Mesothelial cell of epicardium (in vitro differentiated cells): ENCODE measurements at regions not wholly inside any gene's neighbourhood (a gene's known extent, or its start where the extent isn't known, plus 50 kb on each side); places are given as distances from the start of the nearest gene placed in this dataset.

Experiments used
- DNase-seq, 2 experiments: peaks; one replicate each; pipeline ENCODE4 v3.0.0; 2021; ENCODE audit warnings: low spot score in 2 of 2; ENCODE audit not compliant: unreplicated experiment in 2 of 2
- H3K27ac Mint-ChIP-seq: 2 replicates; pipeline ENCODE4 v1.8.0; 2021; ENCODE audit warnings: mixed read lengths
- H3K27me3 Mint-ChIP-seq: 2 replicates; pipeline ENCODE4 v1.8.0; 2021; ENCODE audit warnings: low read depth, mixed read lengths
- H3K36me3 Mint-ChIP-seq: 2 replicates; pipeline ENCODE4 v1.8.0; 2021; ENCODE audit warnings: mixed read lengths
- H3K4me1 Mint-ChIP-seq: 2 replicates; pipeline ENCODE4 v1.8.0; 2021; ENCODE audit warnings: mixed read lengths
- H3K4me3 Mint-ChIP-seq: 2 replicates; pipeline ENCODE4 v1.8.0; 2021; ENCODE audit warnings: mild to moderate bottlenecking, moderate library complexity, mixed read lengths
- H3K9me3 Mint-ChIP-seq: 2 replicates; pipeline ENCODE4 v1.8.0; 2021; ENCODE audit warnings: mixed read lengths
- TF ChIP-seq, protein P1 (sequence below): fragments of 200-600 bp; sonication (generic); IDR thresholded peaks from one replicate; pipeline ENCODE4 v1.5.0; 2021; ENCODE audit warnings: antibody characterized with exemption; ENCODE audit not compliant: unreplicated experiment

DNA sequence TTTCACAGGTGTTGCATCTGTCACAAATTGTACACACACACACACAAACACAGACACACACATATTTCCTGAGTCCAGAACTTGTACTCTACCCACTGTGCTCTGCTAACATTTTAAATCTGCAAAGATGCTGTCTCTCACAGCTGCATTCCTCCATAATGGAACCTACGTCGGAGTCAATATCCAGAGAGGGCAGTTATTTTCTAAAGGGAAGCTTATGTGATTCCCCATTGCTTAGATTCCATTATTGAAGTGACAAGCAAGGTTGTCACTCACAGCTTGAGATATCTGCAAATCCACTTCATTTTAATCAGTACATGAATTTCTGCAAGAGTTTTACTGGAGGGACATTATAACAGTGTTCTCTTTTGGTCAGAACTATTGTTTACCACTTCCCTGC, 992.4 kb downstream of the NSUN3 start:
- TF ChIP-seq, protein P1, sequence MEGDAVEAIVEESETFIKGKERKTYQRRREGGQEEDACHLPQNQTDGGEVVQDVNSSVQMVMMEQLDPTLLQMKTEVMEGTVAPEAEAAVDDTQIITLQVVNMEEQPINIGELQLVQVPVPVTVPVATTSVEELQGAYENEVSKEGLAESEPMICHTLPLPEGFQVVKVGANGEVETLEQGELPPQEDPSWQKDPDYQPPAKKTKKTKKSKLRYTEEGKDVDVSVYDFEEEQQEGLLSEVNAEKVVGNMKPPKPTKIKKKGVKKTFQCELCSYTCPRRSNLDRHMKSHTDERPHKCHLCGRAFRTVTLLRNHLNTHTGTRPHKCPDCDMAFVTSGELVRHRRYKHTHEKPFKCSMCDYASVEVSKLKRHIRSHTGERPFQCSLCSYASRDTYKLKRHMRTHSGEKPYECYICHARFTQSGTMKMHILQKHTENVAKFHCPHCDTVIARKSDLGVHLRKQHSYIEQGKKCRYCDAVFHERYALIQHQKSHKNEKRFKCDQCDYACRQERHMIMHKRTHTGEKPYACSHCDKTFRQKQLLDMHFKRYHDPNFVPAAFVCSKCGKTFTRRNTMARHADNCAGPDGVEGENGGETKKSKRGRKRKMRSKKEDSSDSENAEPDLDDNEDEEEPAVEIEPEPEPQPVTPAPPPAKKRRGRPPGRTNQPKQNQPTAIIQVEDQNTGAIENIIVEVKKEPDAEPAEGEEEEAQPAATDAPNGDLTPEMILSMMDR, result no peak
- DNase-seq, result no peak
- no peaks in the 10 kb centered on the region for H3K4me1 Mint-ChIP-seq
- peaks cover 13% of the 10 kb centered on the region for H3K9me3 Mint-ChIP-seq
- no peaks in the 10 kb centered on the region for H3K36me3 Mint-ChIP-seq
- H3K27me3 Mint-ChIP-seq, result no peaks in the 10 kb centered on the region
- no peak overlapping the region for H3K4me3 Mint-ChIP-seq
- H3K27ac Mint-ChIP-seq, result no peak overlapping the region

DNA sequence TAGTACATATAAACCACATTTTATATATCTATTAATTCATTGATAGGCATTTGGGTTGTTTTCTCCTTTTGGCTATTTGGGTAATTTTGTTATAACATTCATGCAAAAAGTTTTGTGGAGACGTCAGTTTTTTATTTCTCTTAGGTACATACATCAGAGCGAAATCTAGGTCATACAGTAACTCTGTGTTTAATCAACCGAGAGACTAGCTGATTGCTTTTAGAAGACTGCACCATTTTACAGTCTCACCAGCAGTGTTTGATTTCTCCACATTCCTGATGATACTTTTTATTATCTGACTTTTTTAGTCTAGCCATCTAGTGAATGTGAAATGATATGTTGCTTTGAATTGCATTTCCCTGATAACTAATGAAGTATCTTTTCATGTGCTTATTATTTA, 1019.3 kb downstream of the NSUN3 start:
- H3K4me3 Mint-ChIP-seq, result no peak overlapping the region
- no peaks in the 10 kb centered on the region for H3K27me3 Mint-ChIP-seq
- no peak overlapping the region for H3K27ac Mint-ChIP-seq
- TF ChIP-seq, protein P1, result no peak
- no peak for DNase-seq
- peaks cover 5% of the 10 kb centered on the region for H3K9me3 Mint-ChIP-seq
- peaks cover 9% of the 10 kb centered on the region for H3K4me1 Mint-ChIP-seq
- no peaks in the 10 kb centered on the region for H3K36me3 Mint-ChIP-seq

DNA sequence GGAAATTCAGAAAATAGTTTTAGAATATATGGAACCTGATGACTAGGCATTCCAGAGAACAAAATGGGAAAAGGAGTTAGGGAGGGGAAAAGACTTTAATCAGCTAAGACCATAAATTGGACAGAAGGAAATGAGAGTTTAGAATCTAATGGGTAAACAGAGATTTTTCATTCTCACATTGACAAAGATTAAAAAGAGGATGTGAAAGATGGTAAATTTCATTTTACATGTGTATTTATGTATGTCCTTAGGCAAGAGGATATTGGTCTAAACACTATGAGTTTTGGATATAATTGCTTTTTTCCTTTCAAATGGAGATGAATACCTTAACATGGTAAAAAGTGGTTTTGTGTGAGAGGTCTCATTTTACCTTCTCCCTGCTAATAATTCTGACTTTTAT, 1021.9 kb downstream of the NSUN3 start:
- no peak for DNase-seq
- H3K4me1 Mint-ChIP-seq, result peaks cover 6% of the 10 kb centered on the region
- H3K4me3 Mint-ChIP-seq, result no peak overlapping the region
- no peaks in the 10 kb centered on the region for H3K27me3 Mint-ChIP-seq
- no peaks in the 10 kb centered on the region for H3K36me3 Mint-ChIP-seq
- peaks cover 5% of the 10 kb centered on the region for H3K9me3 Mint-ChIP-seq
- TF ChIP-seq, protein P1, result no peak
- no peak overlapping the region for H3K27ac Mint-ChIP-seq

DNA sequence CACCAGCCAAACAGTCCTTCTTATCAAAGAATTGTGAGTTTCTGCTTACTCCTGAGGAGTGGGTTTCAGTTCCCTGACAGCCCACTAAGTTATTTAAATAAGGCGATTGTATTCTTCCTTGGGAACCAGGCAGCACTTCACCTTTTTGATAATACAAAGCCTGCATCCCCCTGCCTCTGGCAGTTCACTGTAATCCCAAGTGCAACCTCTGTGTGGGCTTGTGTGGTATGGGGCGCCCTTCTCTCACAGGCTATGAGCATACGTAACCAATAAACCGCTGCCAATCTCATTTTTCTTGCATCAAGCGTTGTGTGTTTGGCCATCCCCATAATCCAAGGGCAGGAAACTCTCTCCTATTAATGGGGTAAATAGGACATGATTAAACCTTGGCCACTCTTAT, 1025.6 kb downstream of the NSUN3 start:
- TF ChIP-seq, protein P1, result no peak
- H3K4me1 Mint-ChIP-seq, result peaks cover 4% of the 10 kb centered on the region
- no peak overlapping the region for H3K27ac Mint-ChIP-seq
- H3K4me3 Mint-ChIP-seq, result no peak overlapping the region
- H3K27me3 Mint-ChIP-seq, result no peaks in the 10 kb centered on the region
- no peak for DNase-seq
- H3K36me3 Mint-ChIP-seq, result no peaks in the 10 kb centered on the region
- H3K9me3 Mint-ChIP-seq, result peaks cover 10% of the 10 kb centered on the region

DNA sequence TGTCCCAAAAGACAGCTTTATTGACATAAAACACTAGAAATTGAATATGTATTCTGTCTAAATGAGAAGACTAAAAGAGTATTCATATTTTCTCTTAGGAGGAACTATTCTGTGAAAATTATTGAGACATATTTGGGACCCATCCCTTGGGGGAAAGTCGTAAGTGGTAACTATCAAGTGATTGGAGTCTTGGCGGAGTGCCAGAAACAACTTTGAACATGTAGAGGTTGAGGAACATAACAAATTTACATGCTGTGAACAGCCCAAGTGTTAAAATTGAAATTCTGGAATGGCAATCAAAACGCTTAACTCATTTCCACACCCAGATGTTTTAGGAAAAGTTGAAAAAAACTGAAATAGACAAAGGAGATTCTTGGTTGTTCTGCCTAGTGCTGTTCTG, 1034.6 kb downstream of the NSUN3 start:
- H3K27me3 Mint-ChIP-seq, result no peaks in the 10 kb centered on the region
- no peak overlapping the region for H3K4me3 Mint-ChIP-seq
- peaks cover 10% of the 10 kb centered on the region for H3K4me1 Mint-ChIP-seq
- DNase-seq, result no peak
- TF ChIP-seq, protein P1, result no peak
- peaks cover 19% of the 10 kb centered on the region for H3K9me3 Mint-ChIP-seq
- H3K27ac Mint-ChIP-seq, result no peak overlapping the region
- no peaks in the 10 kb centered on the region for H3K36me3 Mint-ChIP-seq

DNA sequence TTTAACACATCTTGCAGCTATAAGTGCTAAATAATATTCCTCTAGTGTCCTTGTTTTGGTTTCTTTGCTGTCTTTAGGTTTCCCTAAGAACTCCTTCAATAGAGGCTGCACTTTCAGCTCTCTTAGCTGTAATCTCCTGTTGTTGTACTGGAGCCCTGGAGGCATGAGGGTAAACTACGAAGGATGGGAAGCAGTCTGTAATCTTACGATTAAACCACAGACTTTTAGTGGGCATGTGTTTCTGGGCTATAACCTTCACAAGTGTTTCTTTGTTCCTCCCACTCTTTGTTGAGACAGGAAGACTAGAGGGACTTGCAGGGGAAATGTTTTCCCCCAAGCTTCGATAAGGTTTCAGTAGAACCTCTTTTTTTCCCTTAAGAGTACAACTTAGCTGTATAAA, 1058.1 kb downstream of the NSUN3 start:
- H3K4me3 Mint-ChIP-seq, result no peak overlapping the region
- peaks cover 2% of the 10 kb centered on the region for H3K4me1 Mint-ChIP-seq
- no peaks in the 10 kb centered on the region for H3K36me3 Mint-ChIP-seq
- DNase-seq, result no peak
- TF ChIP-seq, protein P1, result no peak
- no peaks in the 10 kb centered on the region for H3K27me3 Mint-ChIP-seq
- peaks cover 19% of the 10 kb centered on the region for H3K9me3 Mint-ChIP-seq
- no peak overlapping the region for H3K27ac Mint-ChIP-seq
